ENCODE measurements at regions not wholly inside any gene's neighbourhood (a gene's known extent, or its start where the extent isn't known, plus 50 kb on each side); places are given as distances from the start of the nearest gene placed in this dataset.

GRCh38 chr18:71798986-71799673, 745.0 kb downstream of the CBLN2 start:
- no peak for DNase-seq (ENCODE audit: low read depth in 4 of 4, low spot score in 2 of 4)

DNA sequence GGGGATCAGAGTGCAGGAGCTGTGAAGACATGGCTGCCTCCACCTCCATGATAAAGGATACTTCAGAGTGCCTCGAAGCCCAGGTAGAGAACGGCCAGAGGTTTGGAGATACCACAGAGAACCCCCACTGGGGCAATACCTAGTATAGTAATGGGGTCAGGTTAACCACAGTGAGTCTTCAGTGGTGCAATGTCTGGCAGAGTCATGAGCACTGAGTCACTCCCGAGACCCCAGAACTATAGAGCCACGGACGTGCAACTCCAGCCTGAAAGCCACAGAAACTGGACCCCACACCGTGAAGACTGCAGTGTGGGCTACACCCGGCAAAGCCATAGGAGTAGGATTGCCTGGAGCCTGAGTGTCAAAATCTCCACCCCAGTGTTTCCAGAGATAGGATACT, 746.6 kb downstream of the CBLN2 start:
- no peak for DNase-seq (ENCODE audit: low read depth in 4 of 4, low spot score in 2 of 4)

- DNase-seq (ENCODE audit: low read depth in 4 of 4, low spot score in 2 of 4), result no peak
Observed at GRCh38 chr18:71784777-71785176, 759.4 kb downstream of the CBLN2 start.

- DNase-seq (ENCODE audit: low read depth in 4 of 4, low spot score in 2 of 4), result no peak
Observed at GRCh38 chr18:71760541-71760940, 783.6 kb downstream of the CBLN2 start.

DNA sequence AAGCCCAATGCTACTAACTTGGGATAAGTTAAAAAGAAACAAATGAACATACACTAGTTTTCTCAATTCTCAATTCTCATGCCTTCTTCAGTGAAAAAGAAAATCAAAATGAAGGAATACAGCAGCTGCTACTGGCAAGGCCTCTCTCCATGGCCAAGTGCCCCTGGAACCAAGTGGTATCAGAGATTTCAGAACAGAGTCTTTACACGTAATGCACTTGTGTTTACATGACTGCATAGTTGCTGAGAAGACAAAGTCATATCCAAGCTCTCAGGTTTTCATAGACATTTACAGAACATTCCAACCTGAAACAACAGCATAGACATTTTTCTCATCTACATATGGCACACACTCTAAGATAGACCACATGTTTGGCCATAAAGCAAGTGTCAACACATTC, 789.9 kb downstream of the CBLN2 start:
- no peak for DNase-seq (ENCODE audit: low read depth in 4 of 4, low spot score in 2 of 4)

- DNase-seq (ENCODE audit: low read depth in 4 of 4, low spot score in 2 of 4), result no peak
Observed at GRCh38 chr18:71743634-71744033, 800.5 kb downstream of the CBLN2 start.

DNA sequence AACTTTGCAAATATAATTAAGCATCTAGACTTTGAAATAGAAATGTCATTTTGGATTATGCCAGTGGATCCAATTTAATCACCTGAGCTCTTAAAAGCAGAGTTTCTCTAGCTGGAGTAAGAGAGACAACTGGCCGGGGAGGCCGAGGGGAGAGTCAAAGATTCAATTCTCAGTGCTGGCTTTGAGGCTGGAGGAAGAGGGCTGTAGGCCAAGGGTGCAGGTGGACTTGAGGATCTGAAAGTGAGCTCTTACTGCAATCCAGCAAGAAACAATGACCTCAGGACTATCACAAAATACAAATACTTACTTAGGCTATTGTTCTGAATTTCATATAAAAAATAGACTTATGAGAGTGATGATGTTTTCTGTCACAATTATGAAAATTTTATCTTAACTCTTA, 814.5 kb downstream of the CBLN2 start:
- DNase-seq (ENCODE audit: low read depth in 4 of 4, low spot score in 2 of 4), result no peak

GRCh38 chr18:71727909-71728308, 816.2 kb downstream of the CBLN2 start:
- no peak for DNase-seq (ENCODE audit: low read depth in 4 of 4, low spot score in 2 of 4)

- DNase-seq (ENCODE audit: low read depth in 4 of 4, low spot score in 2 of 4), result no peak
Observed at GRCh38 chr18:71725256-71725655, 818.9 kb downstream of the CBLN2 start.

GRCh38 chr18:71707985-71708500, 836.1 kb downstream of the CBLN2 start:
- no peak for DNase-seq (ENCODE audit: low read depth in 4 of 4, low spot score in 2 of 4)

- no peak for DNase-seq (ENCODE audit: low read depth in 4 of 4, low spot score in 2 of 4)
Observed at GRCh38 chr18:71707400-71707799, 836.7 kb downstream of the CBLN2 start.

DNA sequence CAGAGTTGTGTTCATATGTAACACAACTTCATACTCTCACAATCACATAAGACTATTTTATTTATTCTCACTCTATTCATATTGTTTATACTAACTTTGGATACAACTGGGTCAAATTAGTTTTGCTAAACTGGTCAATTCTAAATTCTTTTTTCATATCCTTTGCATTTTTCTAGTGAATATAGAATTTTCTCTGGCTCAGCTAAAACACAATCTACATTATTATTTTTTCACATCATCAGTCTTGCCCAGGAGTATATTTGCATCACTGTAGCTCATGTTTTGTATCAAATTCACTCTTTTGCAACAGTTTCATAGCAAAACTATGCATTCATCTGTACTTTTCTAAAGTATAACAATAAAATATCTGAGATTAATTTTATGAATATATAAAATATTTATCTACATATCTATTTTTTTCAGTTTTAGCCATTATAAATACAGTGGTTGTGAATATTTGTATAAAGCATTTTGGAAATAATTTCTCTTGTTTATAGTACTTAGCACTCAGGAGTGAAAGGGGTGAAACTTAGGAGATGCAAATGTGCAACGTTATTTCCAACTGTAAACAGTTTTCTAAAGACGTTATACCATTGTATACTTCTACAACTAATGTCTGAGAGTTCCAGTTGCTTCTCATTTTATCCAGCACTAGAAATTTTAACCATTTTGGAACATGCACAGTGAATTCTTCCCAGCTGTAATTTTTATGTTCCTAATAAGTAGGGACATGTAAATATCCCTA, 854.6 kb downstream of the CBLN2 start:
- no peak for DNase-seq (ENCODE audit: low read depth in 4 of 4, low spot score in 2 of 4)

DNA sequence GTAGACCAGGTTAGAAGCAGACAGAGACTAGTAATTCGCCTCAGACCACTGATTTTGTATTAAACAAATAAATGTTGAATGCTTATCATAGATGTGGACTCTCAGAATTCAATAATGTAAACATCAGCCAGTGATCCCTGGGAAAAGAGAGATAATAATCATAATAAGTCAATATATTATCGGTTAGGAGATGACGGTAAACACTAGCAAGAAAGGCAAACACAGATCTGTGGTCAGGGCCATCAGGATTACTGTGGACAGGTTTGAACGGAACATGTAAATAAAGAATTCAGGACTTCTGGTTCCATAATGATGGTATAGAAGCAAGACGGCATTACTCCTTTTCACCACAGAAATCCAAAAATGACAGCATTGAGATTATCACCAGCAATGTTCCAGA, 861.6 kb downstream of the CBLN2 start:
- no peak for DNase-seq (ENCODE audit: low read depth in 4 of 4, low spot score in 2 of 4)

GRCh38 chr18:71678144-71678543, 866.0 kb downstream of the CBLN2 start:
- no peak for DNase-seq (ENCODE audit: low read depth in 4 of 4, low spot score in 2 of 4)

DNA sequence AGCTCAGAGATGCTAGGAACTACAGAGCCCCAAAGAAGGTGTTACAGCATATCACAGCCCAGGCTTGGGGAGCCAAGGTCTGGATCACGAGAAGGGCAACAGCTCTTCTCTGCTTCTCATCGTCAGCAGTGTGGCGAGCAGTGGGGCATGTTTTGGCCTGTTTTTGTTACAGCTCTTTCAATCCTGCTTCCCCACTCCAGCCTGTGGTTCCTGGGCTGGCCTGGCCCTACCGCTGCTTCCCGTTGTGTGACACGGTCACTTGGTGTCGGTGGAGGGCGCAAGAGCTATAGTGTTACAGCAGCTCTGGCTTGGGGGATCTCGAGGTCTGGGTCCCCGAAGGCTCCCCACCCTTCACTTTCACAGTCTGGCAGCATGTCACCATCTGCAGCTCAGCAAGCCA, 870.2 kb downstream of the CBLN2 start:
- no peak for DNase-seq (ENCODE audit: low read depth in 4 of 4, low spot score in 2 of 4)

DNA sequence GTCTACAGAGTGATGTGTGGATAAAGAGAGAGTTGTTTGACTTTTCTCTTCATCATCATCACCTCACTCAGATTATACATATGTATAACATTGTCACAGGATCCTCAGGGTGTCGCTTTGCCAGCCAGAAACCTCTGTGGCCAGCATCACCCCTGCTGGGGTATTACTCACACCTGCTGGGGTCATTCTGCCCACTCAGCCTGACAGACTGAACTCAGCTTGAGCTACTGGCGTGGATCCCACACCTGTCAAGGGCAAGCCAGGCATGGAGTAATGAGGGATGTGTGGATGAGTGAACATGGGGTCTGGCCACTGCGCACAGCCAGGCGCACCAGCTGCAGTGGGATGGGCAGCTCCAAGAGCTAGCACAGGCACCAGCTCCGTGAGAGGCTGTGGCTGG, 870.6 kb downstream of the CBLN2 start:
- no peak for DNase-seq (ENCODE audit: low read depth in 4 of 4, low spot score in 2 of 4)

- DNase-seq (ENCODE audit: low read depth in 4 of 4, low spot score in 2 of 4), result no peak
Observed at GRCh38 chr18:71666481-71666880, 877.7 kb downstream of the CBLN2 start.

- no peak for DNase-seq (ENCODE audit: low read depth in 4 of 4, low spot score in 2 of 4)
Observed at GRCh38 chr18:71665131-71665530, 879.0 kb downstream of the CBLN2 start.

DNA sequence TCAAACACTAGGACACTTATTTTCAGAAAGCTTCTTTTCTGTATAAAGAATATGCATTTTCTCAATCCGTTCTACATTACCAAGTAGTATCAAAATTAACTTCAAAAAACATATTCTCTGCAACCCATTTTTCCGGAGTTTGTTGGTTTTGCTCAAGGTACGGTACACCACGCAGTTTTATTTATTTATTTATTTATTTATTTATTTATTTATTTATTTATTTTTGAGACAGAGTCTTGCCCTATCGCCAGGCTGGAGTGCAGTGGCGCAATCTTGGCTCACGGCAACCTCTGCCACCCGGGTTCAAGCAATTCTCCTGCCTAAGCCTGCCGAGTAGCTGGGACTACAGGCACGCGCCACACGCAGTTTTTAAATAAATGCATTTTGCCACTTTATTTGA, 900.3 kb downstream of the CBLN2 start:
- no peak for DNase-seq (ENCODE audit: low read depth in 4 of 4, low spot score in 2 of 4)

- DNase-seq (ENCODE audit: low read depth in 4 of 4, low spot score in 2 of 4), result no peak
Observed at GRCh38 chr18:71630696-71631095, 913.4 kb downstream of the CBLN2 start.

- DNase-seq (ENCODE audit: low read depth in 4 of 4, low spot score in 2 of 4), result no peak
Observed at GRCh38 chr18:71625556-71626090, 918.5 kb downstream of the CBLN2 start.

- no peak for DNase-seq (ENCODE audit: low read depth in 4 of 4, low spot score in 2 of 4)
Observed at GRCh38 chr18:71598374-71598773, 945.8 kb downstream of the CBLN2 start.

All from left renal cortex interstitium (tissue), 4 donors.